Gastroesophageal sphincter (tissue), 3 donors: ENCODE measurements at regions not wholly inside any gene's neighbourhood (a gene's known extent, or its start where the extent isn't known, plus 50 kb on each side); places are given as distances from the start of the nearest gene placed in this dataset.

Experiments
- CTCF ChIP-seq, 4 experiments: fragments of 200-600 bp in 2 of 4; fragments of 450-650 bp in 2 of 4; sonication (generic) in 1 of 4; IDR thresholded peaks; one replicate each; pipeline ENCODE4 v1.5.1; 2017 to 2019; ENCODE audit warnings: antibody characterized with exemption in 4 of 4, mild to moderate bottlenecking in 2 of 4, moderate library complexity in 2 of 4
- EP300 ChIP-seq: sonication (generic); formaldehyde crosslinking; IDR thresholded peaks from one replicate; pipeline ENCODE4 v1.6.1; 2017; ENCODE audit warnings: antibody characterized with exemption, mild to moderate bottlenecking
- POLR2A ChIP-seq, 2 donors: fragments of 450-650 bp; IDR thresholded peaks; one replicate each; pipeline ENCODE4 v1.6.1; 2017; ENCODE audit warnings: antibody characterized with exemption in 2 of 2, mild to moderate bottlenecking in 2 of 2, moderate library complexity in 1 of 2
- POLR2AphosphoS5 ChIP-seq: sonication (generic); formaldehyde crosslinking; IDR thresholded peaks from one replicate; pipeline ENCODE4 v1.6.1; 2017; ENCODE audit warnings: antibody characterized with exemption

- TF ChIP-seq CTCF (IDR thresholded peaks at IDR 0.05) = no peak
- no peak for TF ChIP-seq POLR2AphosphoS5
- no peak for TF ChIP-seq POLR2A (IDR thresholded peaks at IDR 0.05)
- no peak for TF ChIP-seq EP300
Measured at GRCh38 chr4:123869286-123870215, 473.0 kb downstream of the SPRY1 start.
